COR-L47 (cell line): ENCODE measurements at regions not wholly inside any gene's neighbourhood (a gene's known extent, or its start where the extent isn't known, plus 50 kb on each side); places are given as distances from the start of the nearest gene placed in this dataset.
"Not testable (repeated sequence)": the region's sequence is repeated elsewhere in the genome, so short reads cannot be mapped to it uniquely, and the experiment has no call there.

Source experiments
- DNase-seq: peaks from one replicate; lab custom pipeline; 2025; lab: John Stamatoyannopoulos, UW

- DNase-seq = not testable (repeated sequence)
Measured at GRCh38 chr5:148744380-148744779, 82.0 kb upstream of the ADRB2 start.

- DNase-seq = no peak
Measured at GRCh38 chr5:148746826-148747535, 79.4 kb upstream of the ADRB2 start.

GRCh38 chr5:148747536-148747906, 78.9 kb upstream of the ADRB2 start:
- no peak for DNase-seq

GRCh38 chr5:148748702-148749392, 77.6 kb upstream of the ADRB2 start:
- no peak for DNase-seq

- no peak for DNase-seq
Measured at GRCh38 chr5:148750614-148751013, 75.8 kb upstream of the ADRB2 start.

GRCh38 chr5:148751025-148751424, 75.4 kb upstream of the ADRB2 start:
- no peak for DNase-seq

GRCh38 chr5:148752375-148752774, 74.0 kb upstream of the ADRB2 start:
- not testable (repeated sequence) for DNase-seq

GRCh38 chr5:148759101-148759500, 67.3 kb upstream of the ADRB2 start:
- DNase-seq = no peak

GRCh38 chr5:148760945-148761638, 65.3 kb upstream of the ADRB2 start:
- DNase-seq = no peak

GRCh38 chr5:148763996-148764395, 62.4 kb upstream of the ADRB2 start:
- no peak for DNase-seq

- DNase-seq = no peak
Measured at GRCh38 chr5:148765061-148765460, 61.4 kb upstream of the ADRB2 start.

GRCh38 chr5:148768806-148769415, 57.5 kb upstream of the ADRB2 start:
- DNase-seq = no peak

GRCh38 chr5:148769941-148770340, 56.5 kb upstream of the ADRB2 start:
- no peak for DNase-seq

GRCh38 chr5:148774313-148774712, 52.1 kb upstream of the ADRB2 start:
- no peak for DNase-seq

- DNase-seq = no peak
Measured at GRCh38 chr5:148776261-148776660, 50.1 kb upstream of the ADRB2 start.
